ENCODE measurements at regions not wholly inside any gene's neighbourhood (a gene's known extent, or its start where the extent isn't known, plus 50 kb on each side); places are given as distances from the start of the nearest gene placed in this dataset.

DNA sequence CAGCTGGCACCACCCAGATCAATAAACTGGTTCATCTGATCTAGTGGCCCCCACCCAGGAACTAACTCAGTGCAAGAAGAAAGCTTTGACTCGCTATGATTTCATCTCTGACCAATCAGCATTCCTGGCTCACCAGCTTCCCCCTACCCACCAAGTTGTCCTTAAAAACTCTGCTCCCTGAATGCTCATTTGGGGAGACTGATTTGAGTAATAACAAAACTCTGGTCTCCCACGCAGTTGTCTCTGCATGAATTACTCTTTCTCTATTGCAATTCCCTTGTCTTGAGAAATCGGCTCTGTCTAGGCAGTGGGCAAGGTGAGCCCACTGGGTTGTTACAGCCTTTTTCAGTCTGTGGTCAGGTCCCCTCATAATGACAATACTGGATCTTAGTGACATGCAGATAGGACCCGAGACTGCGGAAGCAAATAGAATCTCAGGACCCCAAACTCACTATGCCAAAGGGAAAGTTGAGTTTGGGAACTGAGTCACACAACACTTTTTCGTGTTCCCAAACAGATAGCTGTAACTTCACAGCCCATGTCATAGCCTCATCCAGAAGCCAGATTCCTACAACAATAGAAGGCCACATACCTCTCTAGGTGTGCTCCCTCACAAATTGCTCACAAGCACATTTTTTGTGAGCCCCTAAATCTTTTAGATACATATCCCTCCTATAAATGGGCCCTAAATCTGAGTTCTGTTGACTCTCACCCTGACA is 175.2 kb upstream of the RAI14 start:
- no peak for DNase-seq (ENCODE audit: extremely low read depth in 1 of 2, low read depth in 1 of 2)

DNA sequence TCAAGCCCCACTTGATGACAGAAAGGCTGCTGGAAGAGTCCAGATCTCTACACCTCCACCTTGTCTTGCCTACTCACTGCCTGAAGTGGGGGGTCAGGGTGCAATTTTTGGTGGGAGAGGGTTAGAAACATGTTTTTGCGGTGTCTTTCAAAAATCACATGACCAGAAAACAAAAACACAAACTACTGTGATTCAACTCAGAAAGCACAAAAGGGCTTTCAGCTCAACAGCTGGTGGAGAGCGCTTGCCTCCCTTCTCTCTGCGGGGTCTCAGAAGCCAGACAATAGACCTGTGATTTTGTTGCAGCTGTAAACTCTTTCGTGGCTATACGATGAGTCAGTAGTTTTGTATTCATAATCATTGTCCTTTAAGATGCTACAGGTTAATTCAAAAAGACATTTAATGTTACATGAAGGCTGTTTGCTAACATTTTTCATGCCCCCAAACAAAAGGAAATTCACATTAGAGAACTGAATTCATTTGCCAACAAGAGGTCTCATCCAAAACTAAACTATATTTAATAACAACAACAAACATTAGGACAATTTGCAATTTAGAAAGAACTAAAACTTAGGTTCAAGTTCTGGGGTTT is 172.6 kb upstream of the RAI14 start:
- DNase-seq (ENCODE audit: extremely low read depth in 1 of 2, low read depth in 1 of 2): no peak

DNA sequence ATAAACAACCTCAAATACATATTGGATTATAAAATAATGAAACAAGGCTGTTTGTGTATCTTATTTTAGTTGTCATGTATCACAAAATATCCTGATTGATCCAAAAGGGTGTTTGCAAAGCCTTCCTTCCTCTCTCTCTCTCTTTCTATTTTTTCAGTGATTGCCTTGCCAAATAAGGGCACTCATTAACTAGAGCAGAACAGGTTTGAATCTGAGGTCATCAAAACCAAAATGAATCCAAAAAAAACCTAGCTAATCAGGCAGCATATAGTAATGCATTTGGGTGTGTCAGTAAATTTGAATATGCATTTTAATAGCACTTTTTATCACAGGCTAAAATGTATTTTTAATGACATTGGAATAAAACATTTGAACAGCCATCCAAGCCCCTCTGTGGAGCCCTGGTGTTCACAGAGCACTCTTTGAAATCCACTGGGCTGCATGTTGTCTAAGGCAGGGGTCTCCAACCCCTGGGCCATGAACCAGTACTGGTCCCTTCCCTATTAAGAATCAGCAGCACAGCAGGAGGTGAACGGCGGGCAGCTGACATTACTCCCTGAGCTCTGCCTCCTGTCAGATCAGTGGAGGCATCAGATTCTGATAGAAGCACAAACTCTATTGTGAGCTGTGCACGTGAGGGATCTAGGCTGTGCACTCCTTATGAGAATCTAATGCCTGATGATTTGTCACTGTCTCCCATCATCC is 171.8 kb upstream of the RAI14 start:
- DNase-seq (ENCODE audit: extremely low read depth in 1 of 2, low read depth in 1 of 2): no peak

DNA sequence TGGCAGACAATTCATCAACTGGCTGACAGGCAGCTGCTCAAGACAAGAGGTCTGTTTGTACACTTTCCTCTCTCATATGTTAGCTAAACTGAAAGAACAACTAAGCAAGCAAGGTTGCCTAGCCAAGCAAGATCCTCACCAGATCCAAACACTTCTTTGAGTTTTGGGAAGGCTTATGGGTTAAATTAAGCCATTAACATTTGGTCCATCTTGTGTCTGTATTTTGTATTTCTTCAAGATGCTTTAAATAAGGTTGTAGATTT is 170.4 kb upstream of the RAI14 start:
- DNase-seq (ENCODE audit: extremely low read depth in 1 of 2, low read depth in 1 of 2): no peak

DNA sequence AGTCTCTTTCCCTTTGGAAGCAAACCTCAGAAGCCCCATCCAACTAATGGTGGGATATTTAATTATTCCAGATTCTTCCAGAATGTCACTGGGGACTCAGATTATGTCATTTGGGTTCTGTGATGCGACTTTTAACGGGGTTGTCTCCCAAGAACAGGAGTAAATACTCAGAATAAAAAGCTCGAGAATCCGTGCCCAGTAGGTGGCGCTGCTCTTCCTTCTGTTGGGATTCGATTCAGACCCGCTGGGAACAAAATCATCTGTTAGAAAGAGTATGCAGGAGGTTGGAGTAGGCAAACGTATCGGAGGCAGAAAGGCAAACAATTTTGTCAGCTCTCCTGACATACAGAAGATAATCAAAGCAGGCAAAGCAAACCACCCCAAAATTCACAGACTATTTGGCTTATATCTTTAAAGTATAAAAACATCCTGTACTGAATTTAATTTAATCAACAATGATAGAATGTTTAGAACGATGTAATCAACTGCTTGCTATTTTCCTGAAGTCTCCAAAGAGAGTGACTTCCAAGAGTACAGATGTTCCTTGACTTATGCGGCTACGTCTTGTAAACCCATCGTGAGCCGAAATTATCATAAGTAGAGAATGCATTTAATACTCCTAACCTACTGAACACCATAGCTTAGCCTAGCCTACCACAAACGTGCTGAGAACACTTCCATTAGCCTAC is 169.8 kb upstream of the RAI14 start:
- peak; percentile 4 to 40 for DNase-seq (ENCODE audit: extremely low read depth in 1 of 2, low read depth in 1 of 2)

DNA sequence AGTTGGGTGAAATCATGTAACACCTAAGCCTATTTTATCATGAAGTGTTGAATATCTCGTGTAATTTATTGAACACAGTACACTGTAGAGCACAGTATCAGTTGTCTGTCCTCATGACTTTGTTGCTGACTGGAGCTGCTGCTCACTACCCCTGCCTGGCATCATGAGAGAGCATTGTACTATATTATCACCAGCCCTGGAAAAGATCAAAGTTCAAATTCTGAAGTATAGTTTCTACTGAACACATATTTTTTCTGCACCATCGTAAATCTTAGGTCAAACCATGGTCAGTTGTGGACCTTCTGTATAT is 169.3 kb upstream of the RAI14 start:
- no peak for DNase-seq (ENCODE audit: extremely low read depth in 1 of 2, low read depth in 1 of 2)

DNA sequence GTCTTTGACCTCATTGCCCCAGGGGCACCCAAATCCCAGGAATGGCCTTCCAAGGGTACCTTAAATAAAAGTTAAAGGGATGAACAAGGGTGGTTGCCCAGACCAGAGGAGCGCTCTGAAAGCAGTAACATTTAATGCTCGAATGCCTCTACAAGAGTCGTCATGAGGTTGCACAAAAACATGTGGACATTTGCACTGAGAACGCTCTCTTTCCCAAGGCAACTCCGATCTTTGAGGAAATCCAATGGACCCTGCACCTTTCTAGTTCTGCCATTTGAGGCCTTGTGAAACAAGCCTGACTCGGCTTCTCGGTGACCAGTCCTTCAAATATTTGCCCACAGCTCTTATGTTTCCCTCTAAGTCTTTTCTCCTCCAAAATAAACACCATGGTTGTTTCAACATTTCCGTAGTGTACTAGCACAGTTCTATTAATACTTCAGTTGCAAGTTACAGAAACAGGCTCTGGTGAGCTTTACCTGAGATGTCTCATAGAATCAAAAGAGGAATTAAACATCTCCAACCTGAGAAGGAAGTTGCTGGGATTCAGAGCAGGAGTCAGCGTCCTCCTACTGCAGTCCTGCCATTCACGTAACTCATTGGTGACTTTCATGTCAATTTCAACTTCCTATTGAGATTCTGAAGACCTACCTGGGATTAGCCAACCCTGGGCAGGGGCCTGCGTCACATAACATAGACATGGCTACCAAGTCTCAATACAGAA is 168.8 kb upstream of the RAI14 start:
- no peak for DNase-seq (ENCODE audit: extremely low read depth in 1 of 2, low read depth in 1 of 2)

DNA sequence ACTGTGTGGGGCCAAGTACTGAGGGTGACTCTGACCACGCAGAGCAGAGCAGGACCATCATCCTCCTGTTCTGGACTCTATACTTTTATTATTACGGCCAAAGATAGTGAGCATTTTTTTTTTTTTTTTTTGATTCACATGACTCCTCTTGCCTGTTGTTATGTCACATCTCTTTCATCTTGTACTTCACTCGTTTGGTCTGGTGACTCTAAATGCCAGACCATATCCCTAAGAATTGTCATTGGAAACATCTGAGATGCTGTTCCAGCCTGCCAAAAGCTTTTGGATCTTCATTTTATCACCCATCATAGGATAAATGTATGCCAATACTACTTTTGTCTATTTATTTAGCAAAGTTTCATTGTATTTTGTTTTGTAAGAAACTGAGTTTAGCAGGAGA is 168.2 kb upstream of the RAI14 start:
- DNase-seq (ENCODE audit: extremely low read depth in 1 of 2, low read depth in 1 of 2): no peak

DNA sequence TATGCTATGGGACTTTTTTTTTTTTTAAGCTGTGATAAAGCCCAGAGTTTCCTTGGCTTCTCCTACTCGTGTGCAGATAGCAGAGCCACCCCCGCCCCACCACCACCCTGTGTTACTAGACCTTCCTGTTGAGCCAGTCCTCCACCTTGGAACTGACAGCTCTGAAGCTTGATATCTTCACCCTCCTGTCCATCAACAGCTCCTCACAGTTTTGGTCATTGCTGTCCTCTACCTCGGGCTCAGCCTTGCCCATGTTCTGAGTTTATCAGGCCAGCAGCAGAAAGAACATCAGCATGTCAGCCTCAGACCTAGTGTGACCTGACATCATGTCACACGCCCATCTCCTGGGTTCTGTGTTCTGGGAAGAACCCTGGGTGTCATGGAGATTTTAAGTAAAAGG is 167.1 kb upstream of the RAI14 start:
- DNase-seq (ENCODE audit: extremely low read depth in 1 of 2, low read depth in 1 of 2): no peak

DNA sequence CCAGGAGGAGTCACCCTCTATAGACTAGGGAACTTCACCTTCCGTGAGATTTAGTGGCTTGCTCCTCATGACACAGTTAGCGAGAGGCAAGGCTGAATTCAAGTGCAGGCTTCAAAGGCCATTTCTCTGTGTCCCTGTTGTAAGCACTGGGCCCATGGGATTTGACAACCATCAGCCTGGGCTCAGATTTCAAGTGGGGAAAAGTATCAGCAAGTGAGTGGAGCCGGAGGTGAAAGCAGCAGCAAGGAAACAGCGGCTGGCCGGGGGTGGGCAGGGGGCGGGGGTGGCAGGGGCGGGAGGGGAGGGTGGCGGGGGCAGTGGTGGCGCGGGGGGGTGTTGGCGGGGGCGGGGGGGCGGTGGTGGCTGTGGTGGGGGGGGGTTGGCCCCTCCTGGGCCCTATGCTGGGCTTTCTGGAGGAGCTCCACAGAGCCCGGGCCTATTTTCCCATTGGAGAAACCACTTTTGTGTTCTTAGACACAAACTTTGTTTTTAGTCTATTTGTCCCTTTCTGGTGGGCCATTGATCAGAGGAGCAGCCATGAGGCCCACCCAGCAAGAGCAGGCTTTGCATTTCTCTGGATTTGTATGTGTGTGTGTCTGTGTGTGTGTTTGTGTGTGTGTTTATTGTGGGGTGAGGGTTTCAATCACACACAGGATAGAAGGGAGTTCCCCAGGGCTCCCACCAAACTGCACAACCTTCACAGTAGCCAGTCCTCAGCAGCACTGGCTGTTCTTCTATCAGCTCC is 165.4 kb upstream of the RAI14 start:
- no peak for DNase-seq (ENCODE audit: extremely low read depth in 1 of 2, low read depth in 1 of 2)

DNA sequence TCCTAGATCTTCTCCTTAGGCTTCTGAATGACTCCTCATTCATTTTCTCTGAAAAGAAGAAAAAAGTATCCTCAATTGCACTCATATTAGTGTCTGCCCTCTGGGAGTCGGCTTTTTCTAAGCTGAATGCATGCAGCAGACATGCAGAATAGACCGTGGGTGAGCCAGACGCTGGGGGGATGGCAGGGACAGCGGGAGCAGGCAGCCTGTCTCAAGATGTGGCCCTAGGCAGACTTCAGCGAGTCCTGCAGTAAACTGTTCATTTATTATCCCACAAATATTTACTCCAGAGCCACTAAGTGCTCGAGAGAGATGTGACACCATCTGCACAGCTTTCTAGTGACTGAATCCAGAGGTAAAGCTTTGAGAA is 164.9 kb upstream of the RAI14 start:
- DNase-seq (ENCODE audit: extremely low read depth in 1 of 2, low read depth in 1 of 2): no peak

DNA sequence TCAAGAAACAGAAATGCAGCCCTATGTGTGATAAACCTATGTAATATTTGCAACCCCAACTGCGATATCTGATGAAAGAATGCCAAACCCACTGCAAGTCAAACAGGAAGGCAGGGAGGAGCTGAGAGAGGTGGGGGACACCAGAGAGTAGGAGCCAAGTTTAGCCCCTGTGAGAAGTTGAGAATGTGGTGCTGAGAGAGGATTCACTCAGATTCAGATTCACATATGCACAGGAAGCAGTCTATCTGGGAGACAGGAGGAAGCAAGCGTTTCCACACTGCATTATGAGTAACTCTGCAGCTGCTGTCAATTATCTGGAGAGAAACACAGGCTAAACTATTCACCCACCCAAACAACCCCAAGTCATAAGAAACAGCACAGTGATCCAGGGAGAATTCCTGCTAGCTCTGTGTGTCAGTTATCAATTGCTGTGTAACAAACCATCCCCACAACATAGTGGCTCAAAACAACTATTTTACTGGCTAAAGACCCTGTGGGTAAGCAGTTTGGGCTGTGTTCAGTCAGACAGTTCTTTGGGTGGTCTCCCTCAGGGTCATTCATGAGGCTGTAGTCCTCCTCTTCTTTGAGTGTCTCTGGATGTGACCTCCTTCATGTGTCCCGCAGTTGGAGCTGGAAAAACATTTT is 161.9 kb upstream of the RAI14 start:
- no peak for DNase-seq (ENCODE audit: extremely low read depth in 1 of 2, low read depth in 1 of 2)

DNA sequence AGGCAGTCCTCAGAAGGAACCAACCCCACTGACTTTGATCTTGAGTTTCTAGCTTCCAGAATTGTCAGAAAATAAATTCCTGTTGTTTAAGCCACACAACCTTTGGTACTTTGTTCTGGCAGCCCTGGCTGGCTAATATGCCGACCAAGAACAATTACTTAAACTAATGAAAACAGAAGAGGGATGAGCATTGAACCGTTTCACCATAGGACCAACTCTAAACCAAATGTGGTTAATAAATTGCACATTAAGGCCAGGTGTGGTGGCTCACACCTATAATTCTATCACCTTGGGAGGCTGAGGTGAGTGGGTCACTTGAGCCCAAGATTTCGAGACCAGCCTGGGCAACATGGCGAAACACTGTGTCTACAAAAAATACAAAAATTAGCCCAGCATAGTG is 160.9 kb upstream of the RAI14 start:
- no peak for DNase-seq (ENCODE audit: extremely low read depth in 1 of 2, low read depth in 1 of 2)

DNA sequence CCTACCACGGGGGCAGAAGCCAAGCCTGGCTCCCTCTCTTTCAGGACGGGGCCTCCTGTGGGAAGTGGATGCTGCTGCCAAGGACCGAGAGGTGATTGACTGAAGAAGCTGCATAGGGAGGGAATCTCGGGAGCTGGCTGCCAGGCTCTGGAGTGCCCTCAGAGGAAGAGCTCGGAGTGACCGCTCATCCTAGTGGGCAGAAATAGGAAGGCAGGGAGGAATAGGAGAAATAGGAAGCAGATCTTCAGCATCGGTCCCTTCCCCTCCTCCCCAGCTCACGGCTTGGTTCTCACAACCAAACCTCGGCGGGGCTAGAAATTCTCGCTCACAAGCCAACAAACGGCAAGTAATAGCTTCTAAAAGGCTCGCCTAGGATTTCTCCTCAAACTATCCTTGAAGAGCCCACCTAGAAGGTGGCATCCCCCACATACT is 159.9 kb upstream of the RAI14 start:
- no peak for DNase-seq (ENCODE audit: extremely low read depth in 1 of 2, low read depth in 1 of 2)

DNA sequence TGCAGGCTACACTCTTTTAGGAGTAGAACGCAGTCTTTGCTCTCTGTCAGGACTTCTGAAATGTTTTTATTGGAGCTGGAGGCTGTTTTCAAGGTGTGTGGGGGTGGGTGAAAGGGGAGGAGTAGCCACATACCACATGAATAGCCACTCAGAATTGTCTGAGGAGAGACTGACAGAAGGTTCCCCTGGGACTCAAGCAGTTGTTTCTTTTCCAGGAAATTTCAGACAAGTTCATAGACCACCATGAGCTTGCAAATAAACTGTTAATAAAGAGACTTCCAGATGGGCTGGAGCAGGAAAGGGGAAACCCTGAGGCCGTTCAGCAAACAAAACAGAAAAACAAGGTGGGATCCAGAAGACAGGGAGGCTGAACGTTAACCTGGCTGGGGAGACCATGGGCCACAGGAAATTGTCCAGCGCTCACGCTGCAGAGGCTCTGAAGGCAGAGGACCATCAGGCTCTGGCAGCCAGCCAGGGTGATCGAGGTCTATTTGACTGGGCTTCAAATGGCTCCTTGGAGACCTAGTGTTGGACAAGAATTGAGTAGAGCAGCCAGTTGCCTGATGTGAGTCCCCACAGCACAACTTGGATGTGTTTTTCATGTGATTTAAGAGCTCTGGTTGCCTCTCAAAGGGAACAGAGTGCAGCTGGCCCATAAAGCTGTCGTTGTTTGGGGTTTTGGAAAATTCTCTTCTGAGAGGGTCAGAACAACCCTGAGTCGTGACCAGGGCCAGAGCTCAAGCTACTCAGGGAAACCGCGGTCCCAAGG is 159.2 kb upstream of the RAI14 start:
- DNase-seq (ENCODE audit: extremely low read depth in 1 of 2, low read depth in 1 of 2): no peak

DNA sequence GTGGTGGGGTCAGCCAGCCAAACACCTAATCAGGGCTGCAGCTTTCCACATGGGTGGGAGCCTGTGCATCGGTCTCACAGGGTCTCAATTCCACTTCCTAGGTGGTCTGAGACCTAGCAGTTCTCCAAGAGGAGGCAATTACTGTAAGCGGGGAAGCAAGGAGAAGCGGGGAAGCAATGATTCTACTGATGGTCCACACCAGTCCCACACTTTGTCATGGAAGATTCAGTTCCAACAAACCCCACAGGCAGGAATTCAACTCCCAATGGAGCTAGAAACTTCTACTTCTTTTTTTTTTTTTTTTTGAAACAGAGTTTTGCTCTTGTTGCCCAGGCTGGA is 158.7 kb upstream of the RAI14 start:
- DNase-seq (ENCODE audit: extremely low read depth in 1 of 2, low read depth in 1 of 2): no peak

DNA sequence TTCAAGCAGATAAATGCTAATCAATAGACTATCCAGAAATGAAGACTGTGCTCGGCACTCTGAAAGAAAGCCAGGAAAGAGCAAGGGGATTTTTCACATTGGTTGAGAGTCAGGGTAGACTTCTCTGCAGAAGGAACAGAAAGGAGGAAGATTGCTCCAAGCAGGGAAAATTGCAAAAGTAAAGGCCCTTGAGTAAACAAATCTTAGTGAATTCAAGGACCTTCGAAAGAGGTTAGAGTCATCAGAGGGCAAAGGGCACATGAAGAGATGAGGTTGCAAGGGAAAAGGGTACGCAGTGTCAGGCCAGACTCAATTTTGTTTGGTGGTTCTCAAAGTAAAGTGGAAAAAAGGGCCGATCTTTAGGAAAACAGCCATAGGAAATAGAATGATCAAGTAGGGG is 157.6 kb upstream of the RAI14 start:
- no peak for DNase-seq (ENCODE audit: extremely low read depth in 1 of 2, low read depth in 1 of 2)

DNA sequence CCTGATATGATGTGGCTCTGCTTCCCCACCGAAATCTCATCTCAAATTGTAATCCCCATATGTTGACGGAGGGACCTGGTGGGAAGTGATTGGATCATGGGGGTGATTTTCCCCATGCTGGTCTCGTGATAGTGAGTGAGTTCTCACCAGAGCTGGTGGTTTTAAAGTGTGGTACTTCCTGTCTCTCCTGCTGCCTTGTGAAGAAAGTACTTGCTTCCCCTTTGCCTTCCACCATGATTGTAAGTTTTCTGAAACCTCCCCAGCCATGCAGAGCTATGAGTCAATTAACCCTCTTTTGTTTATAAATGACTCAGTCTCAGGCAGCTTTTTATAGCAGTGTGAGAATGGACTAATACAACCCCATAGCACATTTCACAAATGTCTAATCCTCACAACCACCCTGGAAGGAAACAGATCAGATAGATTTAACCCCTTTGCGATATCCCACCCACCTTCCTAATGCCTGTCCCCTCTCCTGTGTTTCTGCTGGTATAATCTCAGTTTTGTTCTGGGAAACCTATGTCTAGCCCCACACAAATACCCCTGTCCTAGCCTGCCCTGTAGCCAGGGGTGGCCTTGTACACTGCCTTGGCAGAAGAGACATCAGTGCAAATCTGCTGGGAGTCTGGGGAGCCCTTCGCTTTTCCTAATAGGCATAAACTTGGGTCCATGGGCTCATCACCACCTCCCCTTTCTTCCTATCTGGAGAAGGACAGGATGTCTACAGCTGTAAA is 157.0 kb upstream of the RAI14 start:
- DNase-seq (ENCODE audit: extremely low read depth in 1 of 2, low read depth in 1 of 2): no peak

DNA sequence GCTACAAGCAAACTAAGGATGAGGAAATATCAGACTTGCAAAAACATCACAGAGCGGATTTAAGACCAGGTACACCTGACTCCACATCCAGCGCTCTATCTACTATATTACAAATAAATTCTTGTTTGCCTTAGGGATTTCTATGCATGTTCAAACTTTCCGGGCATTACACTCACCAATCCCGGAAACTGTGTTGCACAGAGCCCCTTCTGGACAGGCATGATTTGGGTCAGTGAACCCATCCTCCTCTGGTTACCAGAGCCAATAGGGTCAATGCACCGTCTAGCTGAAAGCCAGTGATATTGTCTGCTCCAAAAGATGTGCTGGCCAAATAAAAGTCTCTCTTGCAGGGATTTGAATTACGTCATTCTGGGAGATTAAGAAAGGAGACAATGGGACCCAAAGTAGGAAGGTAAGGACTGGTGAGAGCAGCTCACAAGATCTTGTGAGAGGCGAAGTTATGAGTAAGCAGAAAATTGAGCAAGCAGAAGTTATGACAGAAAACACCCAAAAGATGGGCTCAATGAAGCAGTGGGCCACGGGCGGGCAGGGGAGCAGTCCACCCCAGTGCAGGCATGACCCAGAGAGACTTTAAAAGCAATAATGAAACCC is 155.8 kb upstream of the RAI14 start:
- DNase-seq (ENCODE audit: extremely low read depth in 1 of 2, low read depth in 1 of 2): no peak
